ENCODE measurements at regions not wholly inside any gene's neighbourhood (a gene's known extent, or its start where the extent isn't known, plus 50 kb on each side); places are given as distances from the start of the nearest gene placed in this dataset.

DNA sequence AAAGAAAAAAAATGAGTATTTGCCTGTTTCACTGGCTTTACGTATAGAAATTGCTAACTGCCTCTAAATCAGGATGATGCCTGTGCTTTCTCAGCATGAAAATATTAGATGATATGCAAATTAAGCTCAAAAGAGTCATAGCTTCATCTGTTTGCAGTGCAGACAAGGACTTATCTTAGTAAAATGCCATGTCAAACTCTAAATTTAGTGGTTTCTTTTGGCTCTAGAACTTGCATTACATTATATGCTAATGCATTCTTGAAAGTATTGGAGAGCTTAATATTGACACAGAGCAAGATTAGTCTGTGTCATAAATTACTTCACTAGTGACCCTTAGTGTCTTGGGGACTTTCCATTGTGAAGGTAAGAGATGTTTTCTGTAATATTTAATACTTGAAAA lies 1109.1 kb upstream of the NRXN1 start:
- no peak overlapping the region for H3K4me3 ChIP-seq
- TF ChIP-seq EP300 (IDR thresholded peaks at IDR 0.05; ENCODE audit: low read depth) (no peak), CTCF (IDR thresholded peaks at IDR 0.05) (no peak), POLR2AphosphoS5 (IDR thresholded peaks at IDR 0.05) (no peak), POLR2A (IDR thresholded peaks at IDR 0.05) (no peak)
- WGBS, 2 donors (ENCODE audit: low coverage in 1 of 2): 85 to 86% methylated on average over 1 of the region's 1 CpG
- H3K36me3 ChIP-seq: no peaks in the 10 kb centered on the region
- intact Hi-C loops (cut with DNase I; ENCODE audit: low total_unique reads): no loop called here
- no peaks in the 10 kb centered on the region for H3K9me3 ChIP-seq
- no peak for DNase-seq
- no peak overlapping the region for H3K27ac ChIP-seq
- in situ Hi-C loops (cut with MboI; ENCODE audit: low pct_ligation_motif_present in 1 of 4, low pct_unique_long_range_greater_than_20kb in 1 of 4, low sequenced_read_pairs in 3 of 4): no loop called here
- no peaks in the 10 kb centered on the region for H3K27me3 ChIP-seq
- no peaks in the 10 kb centered on the region for H3K4me1 ChIP-seq

GRCh38 chr2:52139241-52139640 lies 1107.3 kb upstream of the NRXN1 start:
- in situ Hi-C loops (cut with MboI; ENCODE audit: low pct_ligation_motif_present in 1 of 4, low pct_unique_long_range_greater_than_20kb in 1 of 4, low sequenced_read_pairs in 3 of 4): no loop called here

GRCh38 chr2:52135235-52135634 lies 1103.3 kb upstream of the NRXN1 start:
- H3K27ac ChIP-seq: no peak overlapping the region
- no peaks in the 10 kb centered on the region for H3K9me3 ChIP-seq
- in situ Hi-C loops (cut with MboI; ENCODE audit: low pct_ligation_motif_present in 1 of 4, low pct_unique_long_range_greater_than_20kb in 1 of 4, low sequenced_read_pairs in 3 of 4): no loop called here
- H3K36me3 ChIP-seq: no peaks in the 10 kb centered on the region
- WGBS, 2 donors (ENCODE audit: low coverage in 1 of 2): 64 to 67% methylated on average over 2 of the region's 2 CpGs
- intact Hi-C loops (cut with DNase I; ENCODE audit: low total_unique reads): no loop called here
- no peaks in the 10 kb centered on the region for H3K4me1 ChIP-seq
- DNase-seq: no peak
- H3K4me3 ChIP-seq: no peak overlapping the region
- TF ChIP-seq POLR2AphosphoS5 (IDR thresholded peaks at IDR 0.05): no peak
- TF ChIP-seq CTCF (IDR thresholded peaks at IDR 0.05): no peak
- no peak for TF ChIP-seq POLR2A (IDR thresholded peaks at IDR 0.05)
- no peaks in the 10 kb centered on the region for H3K27me3 ChIP-seq

More at GRCh38 chr2:52139241-52139640, 1107.3 kb upstream of the NRXN1 start:
- DNase-seq: no peak
- Histone ChIP-seq H3K4me1 (no peaks in the 10 kb centered on the region), H3K27me3 (no peaks in the 10 kb centered on the region), H3K27ac (no peak overlapping the region), H3K36me3 (no peaks in the 10 kb centered on the region), H3K4me3 (no peak overlapping the region), H3K9me3 (no peaks in the 10 kb centered on the region)
- TF ChIP-seq POLR2AphosphoS5 (IDR thresholded peaks at IDR 0.05): no peak
- no peak for TF ChIP-seq EP300 (IDR thresholded peaks at IDR 0.05; ENCODE audit: low read depth)
- TF ChIP-seq POLR2A (IDR thresholded peaks at IDR 0.05): no peak
- intact Hi-C loops (cut with DNase I; ENCODE audit: low total_unique reads): no loop called here

DNA sequence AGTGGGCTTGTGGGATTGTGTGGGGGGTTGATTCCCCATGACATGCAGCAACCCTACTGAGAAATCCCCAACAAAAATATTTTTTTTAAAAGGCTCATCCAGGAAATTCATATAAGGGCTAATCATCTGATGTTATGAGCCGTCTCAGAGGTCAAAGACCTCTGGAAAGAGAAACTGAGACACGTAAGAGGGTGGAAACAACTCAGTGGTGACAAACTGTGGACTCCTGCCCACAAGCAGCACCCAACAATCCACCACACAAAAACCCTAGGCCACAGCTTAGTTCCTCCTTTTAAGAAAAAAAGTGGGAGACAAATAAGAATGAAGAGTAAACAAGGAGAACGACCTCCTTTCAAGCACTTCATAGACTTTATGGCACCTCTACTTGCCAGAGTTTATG lies 1096.1 kb upstream of the NRXN1 start:
- H3K4me3 ChIP-seq: no peak overlapping the region
- in situ Hi-C loops (cut with MboI; ENCODE audit: low pct_ligation_motif_present in 1 of 4, low pct_unique_long_range_greater_than_20kb in 1 of 4, low sequenced_read_pairs in 3 of 4) (no loop called here), intact Hi-C loops (cut with DNase I; ENCODE audit: low total_unique reads) (no loop called here)
- no peak overlapping the region for H3K27ac ChIP-seq
- H3K4me1 ChIP-seq: no peaks in the 10 kb centered on the region
- WGBS, 2 donors (ENCODE audit: low coverage in 1 of 2): 44 to 50% methylated on average over 3 of the region's 3 CpGs
- no peak for DNase-seq
- no peaks in the 10 kb centered on the region for H3K27me3 ChIP-seq
- H3K36me3 ChIP-seq: no peaks in the 10 kb centered on the region
- H3K9me3 ChIP-seq: no peaks in the 10 kb centered on the region
- TF ChIP-seq EP300 (IDR thresholded peaks at IDR 0.05; ENCODE audit: low read depth) (no peak), POLR2AphosphoS5 (IDR thresholded peaks at IDR 0.05) (no peak), POLR2A (IDR thresholded peaks at IDR 0.05) (no peak), CTCF (IDR thresholded peaks at IDR 0.05) (no peak)

GRCh38 chr2:52127527-52127926 lies 1095.6 kb upstream of the NRXN1 start:
- no peak for TF ChIP-seq POLR2AphosphoS5 (IDR thresholded peaks at IDR 0.05)
- no peak for TF ChIP-seq EP300 (IDR thresholded peaks at IDR 0.05; ENCODE audit: low read depth)
- TF ChIP-seq CTCF (IDR thresholded peaks at IDR 0.05): no peak
- no peak for TF ChIP-seq POLR2A (IDR thresholded peaks at IDR 0.05)
- no peak for DNase-seq
- no peaks in the 10 kb centered on the region for H3K4me1 ChIP-seq
- WGBS, 2 donors (ENCODE audit: low coverage in 1 of 2): 90 to 100% methylated on average over 1 of the region's 1 CpG
- H3K27ac ChIP-seq: no peak overlapping the region
- no peaks in the 10 kb centered on the region for H3K9me3 ChIP-seq
- intact Hi-C loops (cut with DNase I; ENCODE audit: low total_unique reads): no loop called here
- no peak overlapping the region for H3K4me3 ChIP-seq
- no peaks in the 10 kb centered on the region for H3K27me3 ChIP-seq
- in situ Hi-C loops (cut with MboI; ENCODE audit: low pct_ligation_motif_present in 1 of 4, low pct_unique_long_range_greater_than_20kb in 1 of 4, low sequenced_read_pairs in 3 of 4): no loop called here
- no peaks in the 10 kb centered on the region for H3K36me3 ChIP-seq

Data from transverse colon (tissue), 4 donors.